Hepatocyte (in vitro differentiated cells): ENCODE measurements at regions not wholly inside any gene's neighbourhood (a gene's known extent, or its start where the extent isn't known, plus 50 kb on each side); places are given as distances from the start of the nearest gene placed in this dataset.

Experiments used
- DNase-seq: peaks from one replicate; pipeline ENCODE4 v3.0.0-alpha.2; 2016; ENCODE audit warnings: low spot score
- H2AFZ ChIP-seq: fragments of 200-600 bp; sonication (generic); 2 replicates; pipeline ENCODE4 v1.6.0; 2016; ENCODE audit warnings: antibody characterized with exemption, mild to moderate bottlenecking
- H3K27ac ChIP-seq: fragments of 200-600 bp; sonication (generic); 2 replicates; pipeline ENCODE4 v1.5.1; 2016; ENCODE audit warnings: mild to moderate bottlenecking
- H3K27me3 ChIP-seq: fragments of 200-600 bp; sonication (generic); 2 replicates; pipeline ENCODE4 v1.6.1; 2016
- H3K36me3 ChIP-seq: fragments of 200-600 bp; sonication (generic); replicated peaks from 2 replicates; pipeline ENCODE4 v1.5.1; 2016; ENCODE audit warnings: low read depth; ENCODE audit not compliant: insufficient read depth
- H3K4me1 ChIP-seq: fragments of 200-600 bp; sonication (generic); 2 replicates; pipeline ENCODE4 v1.5.1; 2016; ENCODE audit warnings: mild to moderate bottlenecking, moderate library complexity; ENCODE audit not compliant: insufficient read depth
- H3K4me2 ChIP-seq: fragments of 200-600 bp; sonication (generic); 2 replicates; pipeline ENCODE4 v1.6.0; 2016
- H3K4me3 ChIP-seq: fragments of 200-600 bp; sonication (generic); 2 replicates; pipeline ENCODE4 v1.5.1; 2016; ENCODE audit warnings: mild to moderate bottlenecking
- H3K79me2 ChIP-seq: fragments of 200-600 bp; sonication (generic); 2 replicates; pipeline ENCODE4 v1.6.0; 2017; ENCODE audit warnings: mild to moderate bottlenecking
- H3K9me2 ChIP-seq: fragments of 200-600 bp; sonication (generic); replicated peaks from 2 replicates; pipeline ENCODE4 v1.6.0; 2017; ENCODE audit warnings: mild to moderate bottlenecking; ENCODE audit not compliant: insufficient read depth
- H3K9me3 ChIP-seq: fragments of 200-600 bp; sonication (generic); 2 replicates; pipeline ENCODE4 v1.5.1; 2016; ENCODE audit warnings: low read depth, mild to moderate bottlenecking
- H4K20me1 ChIP-seq: fragments of 200-600 bp; sonication (generic); 2 replicates; pipeline ENCODE4 v1.6.0; 2016; ENCODE audit warnings: mild to moderate bottlenecking; ENCODE audit not compliant: insufficient read depth, poor library complexity, severe bottlenecking
- CTCF ChIP-seq: fragments of 200-600 bp; sonication (generic); IDR thresholded peaks from 2 replicates; pipeline ENCODE4 v1.5.1; 2016; ENCODE audit warnings: antibody characterized with exemption, mild to moderate bottlenecking; ENCODE audit not compliant: poor library complexity
- EZH2 ChIP-seq: fragments of 200-600 bp; sonication (generic); IDR thresholded peaks from 2 replicates; pipeline ENCODE4 v1.6.1; 2016; ENCODE audit warnings: antibody characterized with exemption, mild to moderate bottlenecking, borderline replicate concordance
- EZH2phosphoT487 ChIP-seq: fragments of 200-600 bp; sonication (generic); IDR thresholded peaks from one replicate; pipeline ENCODE4 v1.6.1; 2018; ENCODE audit warnings: antibody characterized with exemption, mild to moderate bottlenecking, low read depth, moderate library complexity; ENCODE audit not compliant: unreplicated experiment, severe bottlenecking
- WGBS: methylation state at CpG from one replicate; pipeline ENCODE4 v1.1.6; 2016; ENCODE audit warnings: low lambda C conversion rate; ENCODE audit errors: missing lambda C conversion rate; 5-methylcytosine and 5-hydroxymethylcytosine counted together

GRCh38 chr13:34640993-34641330 lies 301.1 kb upstream of the NBEA start:
- no peak for DNase-seq
- Histone ChIP-seq H3K4me3 (no peak overlapping the region), H3K79me2 (no peaks in the 10 kb centered on the region), H3K27ac (no peak overlapping the region), H3K4me2 (no peak overlapping the region), H3K4me1 (peaks cover 8% of the 10 kb centered on the region), H3K9me2 (no peaks in the 10 kb centered on the region), H3K36me3 (no peaks in the 10 kb centered on the region), H4K20me1 (no peaks in the 10 kb centered on the region), H3K9me3 (no peaks in the 10 kb centered on the region), H3K27me3 (no peaks in the 10 kb centered on the region), H2AFZ (no peak overlapping the region)
- WGBS, result 78% methylated on average over 4 of the region's 4 CpGs
- no peak for TF ChIP-seq EZH2phosphoT487
- TF ChIP-seq EZH2, result no peak
- no peak for TF ChIP-seq CTCF

GRCh38 chr13:34647379-34648150 lies 294.5 kb upstream of the NBEA start:
- DNase-seq, result no peak
- no peaks in the 10 kb centered on the region for H3K79me2 ChIP-seq
- no peak overlapping the region for H3K27ac ChIP-seq
- H3K4me3 ChIP-seq, result no peak overlapping the region
- TF ChIP-seq EZH2 (no peak), EZH2phosphoT487 (no peak), CTCF (no peak)
- H3K4me2 ChIP-seq, result no peak overlapping the region
- WGBS, result 73% methylated on average over 1 of the region's 1 CpG
- H3K4me1 ChIP-seq, result no peaks in the 10 kb centered on the region
- H2AFZ ChIP-seq, result no peak overlapping the region
- no peaks in the 10 kb centered on the region for H4K20me1 ChIP-seq
- H3K9me3 ChIP-seq, result no peaks in the 10 kb centered on the region
- H3K27me3 ChIP-seq, result no peaks in the 10 kb centered on the region
- H3K9me2 ChIP-seq, result no peaks in the 10 kb centered on the region
- no peaks in the 10 kb centered on the region for H3K36me3 ChIP-seq

DNA sequence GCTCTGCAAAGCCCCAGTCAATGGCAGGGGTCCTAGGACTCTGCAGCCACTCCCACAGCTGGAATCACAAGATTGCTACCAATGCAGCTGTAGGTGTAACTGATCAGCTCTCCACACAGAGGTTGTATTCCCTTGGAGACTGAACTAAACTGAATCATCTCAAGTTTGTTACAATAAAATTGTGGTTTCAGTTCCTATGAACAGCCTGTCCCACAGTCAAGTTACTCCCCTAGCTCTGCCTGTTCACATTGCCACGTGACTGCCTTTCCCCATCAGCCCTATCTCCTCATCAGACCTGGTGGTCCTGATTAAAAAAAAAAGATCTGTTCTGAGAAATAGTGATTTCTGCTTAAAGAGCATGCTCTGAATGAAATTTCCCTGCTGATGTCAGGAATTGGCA lies 287.9 kb upstream of the NBEA start:
- Histone ChIP-seq H3K4me1 (no peaks in the 10 kb centered on the region), H3K4me2 (no peak overlapping the region), H3K4me3 (no peak overlapping the region), H3K79me2 (no peaks in the 10 kb centered on the region), H3K27me3 (no peaks in the 10 kb centered on the region), H4K20me1 (no peaks in the 10 kb centered on the region), H3K36me3 (no peaks in the 10 kb centered on the region), H2AFZ (no peak overlapping the region), H3K9me3 (no peaks in the 10 kb centered on the region), H3K9me2 (no peaks in the 10 kb centered on the region), H3K27ac (no peak overlapping the region)
- DNase-seq, result no peak
- WGBS, result 85% methylated on average over 1 of the region's 1 CpG
- TF ChIP-seq CTCF, result no peak
- TF ChIP-seq EZH2, result no peak
- TF ChIP-seq EZH2phosphoT487, result no peak

GRCh38 chr13:34654647-34655046 lies 287.4 kb upstream of the NBEA start:
- no peak overlapping the region for H3K27ac ChIP-seq
- TF ChIP-seq CTCF (no peak), EZH2 (no peak), EZH2phosphoT487 (no peak)
- H3K36me3 ChIP-seq, result no peaks in the 10 kb centered on the region
- H3K4me1 ChIP-seq, result no peaks in the 10 kb centered on the region
- H3K4me3 ChIP-seq, result no peak overlapping the region
- no peak for DNase-seq
- no peaks in the 10 kb centered on the region for H4K20me1 ChIP-seq
- H3K79me2 ChIP-seq, result no peaks in the 10 kb centered on the region
- no peaks in the 10 kb centered on the region for H3K9me2 ChIP-seq
- H3K9me3 ChIP-seq, result no peaks in the 10 kb centered on the region
- no peak overlapping the region for H3K4me2 ChIP-seq
- no peak overlapping the region for H2AFZ ChIP-seq
- WGBS, result 73% methylated on average over 6 of the region's 6 CpGs
- H3K27me3 ChIP-seq, result no peaks in the 10 kb centered on the region
